EH (cell line): ENCODE measurements at regions not wholly inside any gene's neighbourhood (a gene's known extent, or its start where the extent isn't known, plus 50 kb on each side); places are given as distances from the start of the nearest gene placed in this dataset.

Source experiments
- DNase-seq: peaks from one replicate; pipeline ENCODE4 v3.0.0-alpha.2; 2015; ENCODE audit warnings: low read depth

GRCh38 chr2:234189786-234190300, 139.3 kb downstream of the SPP2 start:
- no peak for DNase-seq

- DNase-seq = no peak
These were observed 138.7 kb downstream of the SPP2 start for GRCh38 chr2:234189230-234189629.

GRCh38 chr2:234187646-234188174, 137.2 kb downstream of the SPP2 start:
- no peak for DNase-seq

- DNase-seq = no peak
These were observed 130.6 kb downstream of the SPP2 start for GRCh38 chr2:234181121-234181520.

- no peak for DNase-seq
These were observed 128.5 kb downstream of the SPP2 start for GRCh38 chr2:234179031-234179363.

- DNase-seq = peak; percentile 18
These were observed 128.0 kb downstream of the SPP2 start for GRCh38 chr2:234178330-234179030.

GRCh38 chr2:234175649-234176048, 125.1 kb downstream of the SPP2 start:
- no peak for DNase-seq

GRCh38 chr2:234174742-234175141, 124.2 kb downstream of the SPP2 start:
- no peak for DNase-seq

GRCh38 chr2:234172532-234172931, 122.0 kb downstream of the SPP2 start:
- DNase-seq = no peak

GRCh38 chr2:234172066-234172465, 121.6 kb downstream of the SPP2 start:
- DNase-seq = no peak

- DNase-seq = no peak
These were observed 121.2 kb downstream of the SPP2 start for GRCh38 chr2:234171666-234172065.

- no peak for DNase-seq
These were observed 119.2 kb downstream of the SPP2 start for GRCh38 chr2:234169674-234170073.

- peak; percentile 89 for DNase-seq
These were observed 118.4 kb downstream of the SPP2 start for GRCh38 chr2:234168605-234169570.

- no peak for DNase-seq
These were observed 116.0 kb downstream of the SPP2 start for GRCh38 chr2:234166531-234166930.

- DNase-seq = peak; percentile 91
These were observed 114.9 kb downstream of the SPP2 start for GRCh38 chr2:234165421-234165820.

GRCh38 chr2:234164493-234165413, 114.3 kb downstream of the SPP2 start:
- DNase-seq = no peak

GRCh38 chr2:234163510-234164045, 113.1 kb downstream of the SPP2 start:
- no peak for DNase-seq

- no peak for DNase-seq
These were observed 112.4 kb downstream of the SPP2 start for GRCh38 chr2:234162861-234163260.

GRCh38 chr2:234161932-234162331, 111.4 kb downstream of the SPP2 start:
- DNase-seq = no peak

GRCh38 chr2:234158812-234159211, 108.3 kb downstream of the SPP2 start:
- peak; percentile 69 for DNase-seq

GRCh38 chr2:234157817-234158588, 107.5 kb downstream of the SPP2 start:
- no peak for DNase-seq
